Gastrocnemius medialis (tissue), 4 donors: ENCODE measurements at regions not wholly inside any gene's neighbourhood (a gene's known extent, or its start where the extent isn't known, plus 50 kb on each side); places are given as distances from the start of the nearest gene placed in this dataset.

ENCODE experiments used
- ATAC-seq, 2 donors: fragments of 150-250 bp; one replicate each; pipeline ENCODE4 v1.9.1; 2016
- DNase-seq, 2 donors: peaks; one replicate each; pipeline ENCODE4 v3.0.0-alpha.2; 2019
- H3K27ac ChIP-seq, 4 donors: fragments of 200-600 bp; sonication (generic); 1 replicate in 1 of 4; 2 replicates in 3 of 4; pipeline ENCODE4 v1.5.1; 2016 to 2018; ENCODE audit warnings: mild to moderate bottlenecking in 2 of 4, moderate library complexity in 1 of 4
- H3K27me3 ChIP-seq, 3 donors: fragments of 200-600 bp; sonication (generic) in 2 of 3; 1 replicate in 1 of 3; 2 replicates in 2 of 3; pipeline versions ENCODE4 v1.5.1 to v1.6.0; 2016 to 2019; ENCODE audit warnings: mild to moderate bottlenecking in 1 of 3, moderate library complexity in 1 of 3
- H3K36me3 ChIP-seq, 2 donors: fragments of 200-600 bp; sonication (generic) in 1 of 2; one replicate each; pipeline ENCODE4 v1.5.1; 2017 to 2018
- H3K4me1 ChIP-seq, 2 donors: fragments of 200-600 bp; sonication (generic) in 1 of 2; one replicate each; pipeline ENCODE4 v1.5.1; 2016 to 2017; ENCODE audit warnings: mild to moderate bottlenecking in 2 of 2
- H3K4me3 ChIP-seq, 4 donors: fragments of 200-600 bp; sonication (generic) in 3 of 4; 1 replicate in 1 of 4; 2 replicates in 3 of 4; pipeline ENCODE4 v1.5.1; 2016 to 2019; ENCODE audit warnings: mild to moderate bottlenecking in 2 of 4
- H3K9me3 ChIP-seq, 3 donors: fragments of 200-600 bp; sonication (generic) in 2 of 3; 1 replicate in 1 of 3; 2 replicates in 2 of 3; pipeline ENCODE4 v1.5.1; 2016 to 2019
- POLR2A ChIP-seq, 2 donors: fragments of 450-650 bp; IDR thresholded peaks; one replicate each; pipeline ENCODE4 v1.6.1; 2017; ENCODE audit warnings: antibody characterized with exemption in 2 of 2, mild to moderate bottlenecking in 2 of 2, moderate library complexity in 2 of 2
- in situ Hi-C, 4 donors: fragments of 200-750 bp; cut with MboI; loops; one replicate each; pipeline versions ENCODE4 v1.15.0 to v1.8.0; 2017; ENCODE audit warnings: low sequenced_read_pairs in 4 of 4
- intact Hi-C: fragments of 100-400 bp; cut with DNase I; formaldehyde crosslinking; loops from one replicate; pipeline ENCODE4 v1.15.1; 2023; ENCODE audit warnings: low total_unique reads
- TF ChIP-seq, protein P1 (sequence below), 5 experiments: fragments of 450-650 bp in 3 of 5; fragments of 200-600 bp in 2 of 5; sonication (generic) in 2 of 5; IDR thresholded peaks in 4 of 5; conservative IDR thresholded peaks in 1 of 5; 1 replicate in 4 of 5; 2 replicates in 1 of 5; pipeline ENCODE4 v1.5.1; 2016 to 2019; ENCODE audit warnings: antibody characterized with exemption in 5 of 5, mild to moderate bottlenecking in 3 of 5, moderate library complexity in 3 of 5

DNA sequence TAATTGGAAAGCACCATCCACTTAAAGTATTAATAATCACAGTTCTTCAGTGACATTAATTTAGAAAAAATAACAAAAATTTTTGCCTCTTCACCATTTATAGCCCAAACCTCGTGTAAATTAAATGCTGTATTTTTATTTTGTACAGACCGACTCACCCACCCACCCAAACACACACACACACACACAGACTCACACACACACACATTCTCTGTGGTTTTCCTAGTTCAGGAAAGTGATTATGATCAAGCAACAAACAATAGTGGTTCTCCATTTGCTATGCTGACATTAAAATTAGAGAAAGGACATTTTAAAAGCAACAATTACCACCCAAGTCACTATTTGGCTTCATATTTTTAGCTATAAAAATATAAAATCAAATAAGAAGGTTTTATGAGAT is 112.5 kb upstream of the FLRT2 start:
- DNase-seq (no peak), ATAC-seq (no peak)
- Histone ChIP-seq H3K4me1 (peaks cover 0 to 5% of the 10 kb centered on the region in 2 donors), H3K27me3 (no peaks in the 10 kb centered on the region), H3K27ac (no peak overlapping the region), H3K4me3 (no peak overlapping the region), H3K36me3 (no peaks in the 10 kb centered on the region), H3K9me3 (no peaks in the 10 kb centered on the region)
- in situ Hi-C loops (no loop called here), intact Hi-C loops (no loop called here)
- TF ChIP-seq, protein P1, sequence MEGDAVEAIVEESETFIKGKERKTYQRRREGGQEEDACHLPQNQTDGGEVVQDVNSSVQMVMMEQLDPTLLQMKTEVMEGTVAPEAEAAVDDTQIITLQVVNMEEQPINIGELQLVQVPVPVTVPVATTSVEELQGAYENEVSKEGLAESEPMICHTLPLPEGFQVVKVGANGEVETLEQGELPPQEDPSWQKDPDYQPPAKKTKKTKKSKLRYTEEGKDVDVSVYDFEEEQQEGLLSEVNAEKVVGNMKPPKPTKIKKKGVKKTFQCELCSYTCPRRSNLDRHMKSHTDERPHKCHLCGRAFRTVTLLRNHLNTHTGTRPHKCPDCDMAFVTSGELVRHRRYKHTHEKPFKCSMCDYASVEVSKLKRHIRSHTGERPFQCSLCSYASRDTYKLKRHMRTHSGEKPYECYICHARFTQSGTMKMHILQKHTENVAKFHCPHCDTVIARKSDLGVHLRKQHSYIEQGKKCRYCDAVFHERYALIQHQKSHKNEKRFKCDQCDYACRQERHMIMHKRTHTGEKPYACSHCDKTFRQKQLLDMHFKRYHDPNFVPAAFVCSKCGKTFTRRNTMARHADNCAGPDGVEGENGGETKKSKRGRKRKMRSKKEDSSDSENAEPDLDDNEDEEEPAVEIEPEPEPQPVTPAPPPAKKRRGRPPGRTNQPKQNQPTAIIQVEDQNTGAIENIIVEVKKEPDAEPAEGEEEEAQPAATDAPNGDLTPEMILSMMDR (IDR thresholded peaks at IDR 0.05 in 4 of 5, conservative IDR thresholded peaks at IDR 0.05 in 1 of 5): no peak
- no peak for TF ChIP-seq POLR2A (IDR thresholded peaks at IDR 0.05)

DNA sequence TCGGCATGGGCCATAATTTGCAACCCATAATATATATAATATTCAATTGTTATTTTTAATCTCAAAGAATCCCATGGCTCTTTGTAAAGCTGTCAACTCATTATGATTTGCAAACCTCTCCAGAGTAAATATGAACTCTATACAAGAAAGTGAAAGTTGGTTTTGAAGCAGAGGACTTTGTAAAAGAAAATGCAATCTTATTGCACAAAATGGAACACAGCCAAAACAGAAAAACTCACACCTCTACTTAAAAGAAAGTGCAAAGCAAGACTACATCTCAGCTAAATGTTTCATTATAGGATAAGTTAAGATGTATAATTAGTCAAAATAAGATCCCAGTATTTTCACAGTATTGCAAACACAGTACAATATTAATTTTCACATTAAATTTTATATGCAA is 111.2 kb upstream of the FLRT2 start:
- H3K9me3 ChIP-seq: no peaks in the 10 kb centered on the region
- in situ Hi-C loops (no loop called here), intact Hi-C loops (no loop called here)
- ATAC-seq (no peak), DNase-seq (no peak)
- no peak overlapping the region for H3K4me3 ChIP-seq
- TF ChIP-seq, protein P1 (IDR thresholded peaks at IDR 0.05 in 4 of 5, conservative IDR thresholded peaks at IDR 0.05 in 1 of 5): no peak
- TF ChIP-seq POLR2A (IDR thresholded peaks at IDR 0.05): no peak
- H3K27ac ChIP-seq: no peak overlapping the region
- peaks cover 0 to 5% of the 10 kb centered on the region in 2 donors for H3K4me1 ChIP-seq
- no peaks in the 10 kb centered on the region for H3K36me3 ChIP-seq
- no peaks in the 10 kb centered on the region for H3K27me3 ChIP-seq

DNA sequence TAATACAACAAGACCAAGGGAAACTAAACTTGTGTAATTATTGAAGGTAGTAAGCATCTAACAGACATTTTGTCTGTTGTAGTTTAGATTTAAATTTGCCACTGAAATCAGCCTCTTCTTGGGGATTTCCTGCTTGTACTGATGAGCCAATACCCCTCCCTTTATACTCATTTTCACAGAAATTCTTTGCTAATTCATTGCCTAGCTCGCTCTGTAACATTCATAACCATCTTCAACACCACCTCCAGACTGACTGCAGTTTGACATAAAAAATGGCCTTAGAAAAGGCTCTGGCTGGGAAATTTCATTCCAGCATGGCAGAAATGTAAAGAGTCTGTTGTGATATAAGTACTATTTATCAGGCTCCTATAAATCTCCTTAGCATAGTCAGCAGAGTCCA is 109.7 kb upstream of the FLRT2 start:
- no peak for TF ChIP-seq POLR2A (IDR thresholded peaks at IDR 0.05)
- TF ChIP-seq, protein P1 (IDR thresholded peaks at IDR 0.05 in 4 of 5, conservative IDR thresholded peaks at IDR 0.05 in 1 of 5): no peak
- DNase-seq (no peak), ATAC-seq (no peak)
- Histone ChIP-seq H3K9me3 (no peaks in the 10 kb centered on the region), H3K36me3 (no peaks in the 10 kb centered on the region), H3K4me3 (no peak overlapping the region), H3K27me3 (no peaks in the 10 kb centered on the region), H3K4me1 (peaks cover 0 to 4% of the 10 kb centered on the region in 2 donors), H3K27ac (no peak overlapping the region)
- intact Hi-C loops (no loop called here), in situ Hi-C loops (no loop called here)

DNA sequence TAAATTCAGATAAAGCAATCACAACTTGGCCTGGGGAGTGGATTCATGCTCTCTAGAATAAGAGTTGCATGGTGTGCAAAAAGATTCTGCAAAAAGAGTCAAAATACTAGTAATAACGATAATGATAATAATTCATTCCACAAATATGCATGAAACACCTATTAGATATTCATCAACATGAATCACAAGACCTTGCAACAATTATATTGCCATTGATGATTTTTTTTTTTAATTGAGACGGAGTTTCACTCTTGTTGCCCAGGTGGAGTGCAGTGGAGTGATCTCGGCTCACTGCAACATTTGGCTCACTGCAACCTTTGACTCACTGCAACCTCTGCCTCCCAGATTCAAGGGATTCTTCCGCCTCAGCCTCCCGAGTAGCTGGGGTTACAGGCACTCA is 109.2 kb upstream of the FLRT2 start:
- intact Hi-C loops (no loop called here), in situ Hi-C loops (no loop called here)
- ATAC-seq (no peak), DNase-seq (no peak)
- no peaks in the 10 kb centered on the region for H3K4me1 ChIP-seq
- H3K36me3 ChIP-seq: no peaks in the 10 kb centered on the region
- no peak overlapping the region for H3K4me3 ChIP-seq
- H3K9me3 ChIP-seq: no peaks in the 10 kb centered on the region
- no peaks in the 10 kb centered on the region for H3K27me3 ChIP-seq
- TF ChIP-seq, protein P1 (IDR thresholded peaks at IDR 0.05 in 4 of 5, conservative IDR thresholded peaks at IDR 0.05 in 1 of 5): no peak
- no peak for TF ChIP-seq POLR2A (IDR thresholded peaks at IDR 0.05)
- H3K27ac ChIP-seq: no peak overlapping the region

DNA sequence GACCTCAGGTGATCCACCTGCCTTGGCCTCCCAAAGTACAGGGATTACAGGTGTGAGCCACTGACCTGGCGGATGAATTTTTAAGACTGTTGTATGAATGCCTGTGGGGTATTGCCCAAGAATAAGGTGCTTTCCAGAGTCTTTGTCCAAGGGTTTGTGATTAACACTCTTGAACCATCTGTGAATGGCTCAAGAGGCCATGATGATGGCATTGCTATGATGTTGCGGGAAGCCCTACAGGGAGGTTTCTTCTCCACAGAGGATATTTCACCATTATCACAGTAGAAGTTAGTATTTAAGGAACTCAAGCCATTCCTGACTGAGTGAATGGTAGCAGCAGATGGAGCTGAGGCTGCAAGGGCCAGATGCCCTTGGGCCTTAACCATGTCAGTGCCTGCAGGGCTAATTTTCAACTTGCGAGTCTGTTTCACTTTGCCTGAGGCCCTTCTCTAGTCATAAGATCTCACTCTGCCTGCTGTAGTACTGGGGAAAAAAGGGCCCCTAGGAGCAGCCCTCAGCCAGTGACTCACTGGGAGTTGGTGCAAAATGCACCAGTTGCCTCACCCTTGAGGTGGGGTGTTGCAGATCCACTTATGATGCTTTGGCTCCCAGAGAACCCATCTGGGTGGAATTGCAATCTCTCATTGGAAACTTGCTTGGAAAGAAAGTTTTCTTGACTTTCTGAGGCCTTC is 108.6 kb upstream of the FLRT2 start:
- H3K4me1 ChIP-seq: no peaks in the 10 kb centered on the region
- no peak overlapping the region for H3K27ac ChIP-seq
- TF ChIP-seq, protein P1 (IDR thresholded peaks at IDR 0.05 in 4 of 5, conservative IDR thresholded peaks at IDR 0.05 in 1 of 5): no peak
- no peak for TF ChIP-seq POLR2A (IDR thresholded peaks at IDR 0.05)
- intact Hi-C loops: no loop called here
- H3K4me3 ChIP-seq: no peak overlapping the region
- no peak for ATAC-seq
- no peaks in the 10 kb centered on the region for H3K9me3 ChIP-seq
- no peaks in the 10 kb centered on the region for H3K27me3 ChIP-seq
- H3K36me3 ChIP-seq: no peaks in the 10 kb centered on the region
- DNase-seq: no peak
- in situ Hi-C loops: no loop called here
